GM19438 (cell line): ENCODE measurements at regions not wholly inside any gene's neighbourhood (a gene's known extent, or its start where the extent isn't known, plus 50 kb on each side); places are given as distances from the start of the nearest gene placed in this dataset.

ENCODE experiments used
- ATAC-seq: cut with Tn5 transposase; IDR thresholded peaks from one replicate; pipeline ENCODE4 v1.9.1; 2021; ENCODE audit warnings: low read depth; ENCODE audit not compliant: unreplicated experiment

DNA sequence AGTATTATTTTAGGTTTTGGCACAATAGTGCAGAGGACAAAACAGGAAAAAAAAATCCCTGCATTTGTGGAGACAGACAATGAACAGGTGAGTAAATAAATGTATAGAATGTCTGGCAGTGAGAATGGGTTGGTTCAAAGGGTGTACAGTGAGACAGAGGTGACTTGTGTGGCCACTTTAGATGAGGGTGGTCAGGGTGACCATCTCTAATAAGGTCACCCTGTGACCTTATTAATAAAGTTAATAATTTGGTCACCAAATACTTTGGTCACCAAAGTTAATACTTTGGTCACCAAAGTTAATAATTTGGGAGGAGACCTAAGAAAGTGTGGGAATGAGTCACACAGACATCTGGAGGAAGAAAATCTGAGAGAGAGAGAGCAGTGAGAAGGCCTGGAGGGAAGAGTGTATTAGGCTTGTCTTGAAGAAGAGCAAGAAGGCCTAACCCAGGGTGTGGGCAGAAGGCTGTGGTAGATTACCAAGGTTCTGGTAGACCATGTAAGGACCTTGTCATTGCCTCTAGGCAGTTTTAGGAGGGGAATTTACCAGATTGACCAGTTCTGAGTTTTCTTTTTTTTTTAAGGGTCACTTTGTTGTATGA is 1368.4 kb upstream of the CELF4 start:
- ATAC-seq: peak; percentile 74

DNA sequence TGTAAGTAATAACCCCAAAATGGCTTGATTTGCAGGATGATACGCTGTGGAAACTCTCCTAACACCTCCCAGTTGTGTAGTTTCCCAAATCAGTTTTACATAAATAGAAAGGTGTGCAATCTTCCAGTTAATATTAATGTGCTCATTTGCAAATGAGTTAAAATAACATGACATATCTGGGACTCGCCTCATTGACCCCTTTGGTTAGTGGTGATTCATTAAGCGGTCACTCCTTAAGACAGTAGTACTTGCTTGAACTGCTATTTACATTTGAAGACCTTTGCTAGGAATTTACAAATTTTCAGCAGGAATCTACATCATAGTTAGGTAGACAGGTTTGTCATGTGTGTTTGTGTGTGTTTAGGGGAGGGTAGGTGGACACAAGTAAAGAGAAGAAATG is 1367.7 kb upstream of the CELF4 start:
- ATAC-seq: no peak

DNA sequence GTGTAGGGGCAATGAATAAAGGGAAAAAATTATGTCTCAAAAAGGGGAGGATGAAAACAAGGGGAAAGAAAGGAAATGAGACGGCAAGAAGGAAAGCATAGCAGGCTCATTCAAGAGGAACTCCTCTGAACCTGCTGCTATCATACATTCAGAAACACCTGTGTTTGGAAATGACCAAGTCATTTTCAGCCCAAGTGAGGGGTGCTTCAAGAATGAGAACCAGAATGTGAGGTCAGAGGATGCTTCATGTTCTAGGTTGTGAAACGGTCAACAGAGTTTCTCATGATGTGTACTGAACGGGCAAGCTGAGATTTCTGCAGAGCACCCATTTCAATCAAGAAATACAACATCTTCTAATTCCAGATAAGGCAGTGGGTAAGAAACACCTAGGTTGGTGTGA is 1367.2 kb upstream of the CELF4 start:
- ATAC-seq: peak; percentile 48

DNA sequence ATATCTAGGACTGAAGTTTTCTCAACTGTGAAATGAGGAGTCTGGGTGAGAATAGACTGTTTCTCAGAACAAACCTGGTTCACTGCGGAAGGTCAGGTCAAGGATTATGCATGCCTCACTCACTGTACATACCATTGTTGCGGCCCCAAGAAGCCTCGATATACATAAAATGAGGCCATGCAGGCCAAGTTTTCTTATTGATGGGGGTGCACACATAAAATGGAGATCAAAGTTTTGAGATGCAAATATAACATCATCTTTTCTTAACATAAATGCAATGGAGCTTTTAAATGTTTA is 1366.1 kb upstream of the CELF4 start:
- no peak for ATAC-seq

DNA sequence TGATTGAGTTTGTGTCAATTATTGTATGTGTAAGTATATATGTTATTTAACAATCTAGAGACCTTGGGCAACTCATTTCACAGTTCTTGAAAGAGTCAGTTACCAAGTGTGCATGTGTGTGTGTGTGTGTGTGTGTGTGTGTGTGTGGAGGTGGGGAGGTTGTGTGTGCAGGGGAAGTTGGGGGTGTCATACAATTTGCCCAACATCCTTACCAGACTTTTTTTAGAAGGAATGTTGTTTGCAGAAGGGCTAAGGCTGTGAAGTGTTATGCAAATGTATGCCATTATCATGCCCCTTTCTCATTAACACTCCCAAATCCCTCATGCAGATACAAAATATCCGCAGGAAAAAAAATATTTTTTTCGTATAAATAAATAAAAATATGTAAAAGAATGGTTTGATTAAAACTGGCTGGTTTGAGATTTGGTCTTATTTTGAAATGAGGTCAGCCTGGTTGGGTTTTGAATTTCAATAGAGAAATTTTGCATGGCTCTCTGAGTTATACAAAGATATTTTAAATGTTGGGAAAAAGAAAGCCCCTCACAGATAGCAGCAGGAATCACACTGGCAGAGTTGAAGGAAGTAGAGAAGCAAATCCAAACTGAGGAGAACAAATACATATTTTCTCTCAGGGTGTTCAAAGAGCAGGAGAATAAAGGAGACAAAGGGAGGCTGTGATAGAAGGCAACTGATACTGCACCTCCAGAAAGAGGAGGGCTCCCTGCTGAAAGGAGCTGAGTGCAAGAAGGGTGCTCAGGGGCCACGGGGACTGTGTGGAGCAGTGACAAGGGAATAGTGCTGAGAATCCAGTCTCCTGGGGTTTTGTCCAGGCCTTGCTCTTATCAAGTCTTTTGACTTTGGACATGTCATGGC is 1365.5 kb upstream of the CELF4 start:
- ATAC-seq: no peak

DNA sequence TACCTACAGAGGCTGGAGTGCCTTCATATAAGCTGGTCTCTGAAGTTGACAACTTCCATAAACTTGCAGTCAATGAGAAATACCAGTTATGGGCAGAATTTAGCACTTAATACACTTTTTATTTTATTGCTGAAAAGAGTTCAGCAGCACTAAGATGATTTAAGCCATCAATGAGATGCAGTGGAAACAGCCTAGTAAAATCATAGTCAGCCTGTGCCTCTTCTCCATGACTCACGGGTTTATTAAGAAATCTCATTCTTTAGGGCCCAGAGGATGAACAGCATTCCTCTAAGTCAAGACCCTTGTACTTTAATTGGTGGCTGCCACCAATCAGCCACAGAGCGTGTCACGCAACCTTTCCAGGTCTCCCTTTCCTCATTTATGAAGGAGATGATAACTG is 1357.9 kb upstream of the CELF4 start:
- ATAC-seq: no peak

DNA sequence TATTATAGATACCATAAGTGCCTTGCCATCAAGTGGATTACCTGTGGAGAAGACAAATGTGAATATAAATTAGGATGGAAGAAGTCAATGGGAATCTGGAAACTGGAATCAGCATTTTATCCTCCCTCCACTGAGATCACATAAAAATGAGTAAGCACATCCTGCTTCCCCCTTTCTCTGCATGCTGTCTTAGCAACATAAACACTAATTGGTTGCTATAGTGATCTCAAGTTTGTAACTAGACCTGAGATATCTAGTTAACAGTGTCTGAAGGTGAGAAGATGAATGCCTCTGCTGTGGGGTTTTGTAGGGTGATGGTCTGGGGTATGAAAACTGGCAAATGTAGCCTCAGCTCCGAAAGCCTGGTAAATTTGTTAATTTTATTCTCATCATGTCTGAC is 1357.5 kb upstream of the CELF4 start:
- ATAC-seq: no peak

DNA sequence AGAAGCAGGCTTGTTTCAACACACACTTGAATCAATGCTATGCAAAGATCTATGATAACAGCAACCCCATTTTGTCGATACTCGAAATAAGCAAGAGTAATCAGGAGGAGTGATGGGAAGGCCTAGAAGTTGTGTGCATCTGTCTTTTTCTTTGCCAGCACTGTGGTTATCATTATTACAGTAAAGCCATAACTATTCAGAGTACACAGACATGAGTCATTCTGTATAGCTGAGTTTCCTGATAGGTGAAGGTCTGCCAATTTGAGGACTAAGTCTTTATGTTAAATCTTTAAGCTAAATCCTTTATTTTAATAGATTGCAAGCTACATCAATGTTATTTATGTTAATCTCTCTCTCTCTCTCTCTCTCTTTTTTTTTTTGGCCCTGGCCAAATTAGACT is 1344.4 kb upstream of the CELF4 start:
- no peak for ATAC-seq

DNA sequence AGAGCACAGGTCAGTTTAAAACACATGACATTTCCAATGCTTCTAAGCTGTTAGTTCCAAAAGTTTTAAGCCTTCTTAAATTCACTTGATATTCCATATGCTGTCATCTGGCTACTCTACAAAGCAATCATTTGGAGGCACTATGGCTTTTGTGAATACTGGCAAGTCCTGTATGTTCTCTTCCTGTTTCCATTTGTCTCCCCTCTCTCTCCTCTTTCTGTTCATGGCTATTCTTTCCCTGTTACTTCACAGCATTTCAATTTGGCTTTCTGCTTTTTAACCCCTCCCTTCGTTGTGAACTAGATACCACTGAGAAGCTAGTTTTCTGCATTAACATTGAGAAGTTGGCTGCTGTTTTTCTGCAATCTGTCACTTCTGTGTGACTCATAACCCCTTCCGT is 1337.2 kb upstream of the CELF4 start:
- no peak for ATAC-seq

DNA sequence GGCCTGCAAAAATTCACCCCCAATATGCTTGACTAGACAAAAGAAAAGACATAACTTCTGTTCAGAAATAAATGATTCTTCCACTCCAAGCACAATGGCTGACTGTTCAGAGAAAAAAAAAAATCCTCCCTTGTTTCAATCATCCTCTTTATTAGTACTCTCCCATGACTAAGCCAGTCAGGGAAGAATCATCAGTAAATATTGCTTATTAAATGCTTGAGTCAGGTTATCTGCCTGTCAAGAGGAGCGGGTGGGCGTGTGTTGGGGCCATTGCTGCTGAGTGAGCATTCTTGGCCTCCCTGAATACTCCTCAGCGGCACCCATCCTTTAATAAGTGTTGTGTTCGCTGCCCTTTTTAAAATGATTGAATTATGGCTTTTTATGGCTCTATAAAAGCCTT is 1334.8 kb upstream of the CELF4 start:
- no peak for ATAC-seq

DNA sequence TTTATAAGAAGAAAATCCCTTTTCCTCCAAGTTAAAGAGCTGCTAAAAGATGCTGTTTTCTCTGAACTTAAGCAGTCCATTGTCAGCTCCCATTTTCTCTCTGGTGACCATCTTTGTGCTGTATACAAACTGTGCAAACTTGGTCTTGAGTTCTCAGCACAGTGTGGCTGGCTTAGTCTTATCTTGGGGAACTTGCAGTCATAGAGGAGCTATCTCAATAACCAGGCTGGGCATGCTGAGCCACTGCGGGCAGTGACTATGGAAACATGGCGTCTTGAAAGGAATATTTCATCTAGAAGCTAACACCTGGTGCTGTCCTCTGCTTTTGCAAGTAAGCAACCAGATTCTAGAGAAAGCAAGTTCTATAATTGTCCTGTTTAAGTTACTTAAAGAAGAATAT is 1334.4 kb upstream of the CELF4 start:
- no peak for ATAC-seq

DNA sequence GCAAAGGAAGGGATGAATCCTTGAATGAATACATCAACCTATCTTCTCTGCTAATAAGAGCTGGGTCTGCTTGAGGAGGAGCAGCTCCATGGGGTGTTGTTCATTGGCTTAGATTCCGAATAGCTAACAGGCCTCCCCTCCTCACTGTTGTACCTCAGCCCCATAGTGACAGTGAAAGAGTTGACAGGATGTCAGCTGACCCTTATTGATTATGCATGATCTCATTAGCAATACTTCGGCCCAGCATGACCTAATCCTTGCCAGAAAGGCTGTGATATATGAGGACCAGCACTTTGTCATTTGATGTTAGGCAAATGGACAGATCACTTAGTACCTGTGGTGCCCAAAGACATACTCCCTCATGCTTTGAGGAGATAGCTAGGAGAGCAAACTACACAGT is 1333.7 kb upstream of the CELF4 start:
- ATAC-seq: no peak

DNA sequence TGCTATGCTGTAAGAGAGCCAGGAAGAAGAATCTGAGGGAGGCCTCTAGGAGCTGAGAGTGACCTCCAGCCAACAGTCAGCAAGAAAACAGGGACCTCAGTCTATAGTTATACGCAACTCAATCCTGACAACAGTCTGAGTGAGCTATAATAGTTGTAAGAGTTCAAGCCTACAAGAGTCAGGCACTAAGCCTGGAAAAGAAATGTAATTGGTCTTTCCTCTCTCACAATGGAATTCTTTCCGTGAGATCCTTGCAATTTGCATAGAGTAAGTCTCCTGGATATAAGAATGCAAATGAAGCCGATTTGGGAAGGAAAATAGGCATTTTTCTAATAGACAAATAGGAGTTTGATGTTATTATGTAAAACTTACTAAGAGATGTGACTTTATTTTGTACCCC is 1332.6 kb upstream of the CELF4 start:
- ATAC-seq: no peak

DNA sequence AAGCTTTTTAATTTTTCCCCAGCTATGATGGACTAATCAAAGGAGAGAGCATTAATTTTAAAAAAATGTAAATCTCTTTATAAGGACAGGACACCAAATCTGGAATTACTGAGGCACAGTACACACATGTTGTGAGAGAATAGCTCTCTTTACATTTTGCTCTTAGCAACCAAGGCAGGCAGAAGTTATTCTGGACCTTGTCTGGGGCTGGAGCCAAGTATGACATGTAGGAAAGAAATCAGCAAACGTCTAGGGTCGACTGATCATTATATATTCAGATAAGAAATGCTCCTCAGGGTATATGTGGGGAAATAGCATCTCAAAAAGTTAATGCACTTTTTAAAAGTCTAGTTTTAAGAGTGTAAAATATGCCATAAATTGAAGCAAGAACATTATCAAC is 1330.0 kb upstream of the CELF4 start:
- ATAC-seq: no peak

DNA sequence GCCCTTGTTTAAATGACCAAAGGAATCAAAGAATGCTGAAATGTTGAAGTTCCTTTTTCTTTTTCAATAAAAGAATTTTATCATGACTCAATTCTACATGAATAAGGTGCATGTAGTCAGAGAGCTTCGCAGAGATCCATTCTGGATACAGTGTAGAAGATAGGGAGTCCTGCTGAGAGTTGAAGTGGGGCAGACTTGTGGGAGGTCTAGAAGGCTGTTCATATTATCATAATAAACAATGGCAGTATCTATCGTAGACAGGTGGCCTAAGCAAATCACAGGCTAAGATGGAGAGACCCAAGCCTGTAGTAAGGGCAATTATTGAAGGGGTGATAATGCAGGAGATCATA is 1322.0 kb upstream of the CELF4 start:
- ATAC-seq: no peak

DNA sequence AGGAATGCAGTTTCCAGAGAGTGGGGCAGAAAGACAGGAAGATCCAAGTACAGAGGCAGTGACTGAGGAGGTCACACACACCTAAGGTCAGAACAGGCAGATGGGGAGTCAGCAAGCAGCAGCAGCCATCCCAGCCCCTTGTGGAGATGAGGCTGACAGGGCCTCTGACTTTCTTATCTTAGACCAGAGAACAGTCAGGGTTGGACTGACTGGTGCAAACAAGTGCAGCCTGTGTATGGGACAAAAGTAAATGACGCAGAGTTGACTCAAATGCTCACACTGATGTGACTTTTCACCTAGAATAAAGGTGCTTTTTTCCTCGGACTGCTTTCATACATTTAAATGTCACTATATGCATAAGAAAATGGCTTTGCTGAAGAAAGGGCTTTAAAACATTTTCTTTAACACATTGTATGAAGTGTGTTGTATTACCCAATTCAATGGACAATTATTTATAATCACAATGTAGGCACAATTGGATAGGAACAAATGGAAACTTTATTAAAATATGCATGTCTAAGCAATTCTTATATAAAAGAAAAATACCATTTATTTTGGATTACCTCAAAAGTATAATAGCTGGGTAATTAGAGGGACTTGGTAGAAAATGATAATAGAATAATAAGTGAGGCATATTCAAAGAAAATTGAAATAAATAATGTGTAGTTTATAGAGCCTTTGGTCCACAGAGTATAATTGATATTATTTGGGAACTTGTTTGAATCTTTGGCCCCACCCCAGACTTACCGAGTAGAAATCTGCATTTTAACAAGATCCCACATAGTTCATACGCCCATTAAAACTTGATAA is 1321.5 kb upstream of the CELF4 start:
- ATAC-seq: no peak

DNA sequence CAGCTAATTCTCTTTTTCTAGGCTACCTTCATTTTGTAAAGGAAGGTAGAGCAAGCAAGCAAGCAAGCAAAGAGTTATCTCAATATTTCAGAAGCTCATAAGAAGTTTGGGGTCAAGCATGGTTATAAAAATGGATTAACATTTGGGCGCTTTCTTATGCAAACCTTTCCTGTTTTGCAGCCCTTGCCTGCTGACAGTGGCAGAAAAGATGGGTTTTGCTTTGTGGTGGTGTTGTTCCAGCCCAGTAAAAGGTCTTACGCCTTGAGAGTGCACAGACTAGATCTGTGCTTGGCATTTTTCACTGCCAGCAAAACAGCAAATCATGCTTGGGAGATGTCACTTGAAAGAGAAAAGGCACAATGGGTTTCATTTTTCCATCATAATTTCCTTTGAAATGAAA is 1320.6 kb upstream of the CELF4 start:
- ATAC-seq: no peak

DNA sequence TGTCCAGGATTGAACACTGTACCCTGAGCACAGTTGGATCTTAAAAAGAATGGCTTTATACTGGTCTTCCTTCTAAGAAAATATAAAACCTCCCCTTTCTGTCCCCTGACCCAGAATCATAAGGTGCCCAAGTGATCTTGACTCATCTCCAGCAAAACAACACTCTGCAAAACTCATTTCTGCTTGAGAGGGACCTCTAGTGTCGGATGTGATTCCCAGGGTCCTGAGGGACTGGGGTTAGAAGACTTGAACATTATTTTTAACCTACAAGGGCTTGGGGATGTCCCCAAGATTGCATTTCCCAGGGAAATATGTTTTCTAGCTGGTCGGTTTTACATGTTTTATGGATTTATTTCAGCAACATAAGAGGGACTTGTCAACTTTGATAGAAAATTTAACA is 1318.5 kb upstream of the CELF4 start:
- ATAC-seq: no peak

DNA sequence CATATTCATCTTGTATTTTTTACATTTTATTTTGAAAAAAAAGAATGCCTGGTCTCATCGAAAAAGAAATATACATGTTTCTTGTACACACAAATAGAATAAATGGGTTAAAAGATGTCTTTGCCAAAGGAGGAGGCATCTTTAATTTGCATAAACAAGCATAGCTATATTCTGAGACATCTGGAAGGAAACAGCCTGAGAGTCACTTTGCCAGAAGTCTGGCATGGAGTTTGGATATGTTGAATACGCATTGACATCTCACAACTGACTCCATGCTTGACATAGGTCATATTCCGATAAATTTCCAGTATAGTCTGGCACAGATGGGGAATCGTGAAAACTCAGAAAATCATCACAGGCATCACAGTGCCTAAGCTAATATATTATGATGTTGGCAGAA is 1317.5 kb upstream of the CELF4 start:
- no peak for ATAC-seq

DNA sequence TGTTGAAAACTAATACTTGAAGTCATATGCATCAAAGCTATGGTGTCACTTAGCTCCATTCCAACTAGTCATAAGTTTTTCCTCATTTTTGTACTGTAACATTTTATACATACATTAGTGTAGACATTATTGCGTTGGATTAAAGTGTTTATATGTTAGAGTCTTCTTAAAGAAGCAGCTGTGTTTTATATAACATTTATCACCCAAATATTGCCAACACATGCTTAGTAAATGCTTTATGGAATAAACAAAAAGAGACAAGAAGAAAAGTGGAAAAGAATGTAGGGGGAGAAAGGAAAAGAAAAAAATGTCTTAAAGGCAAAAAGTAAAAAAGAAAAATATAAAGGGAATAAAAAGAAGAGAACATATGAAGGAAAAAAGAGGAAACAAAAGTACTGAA is 1314.3 kb upstream of the CELF4 start:
- no peak for ATAC-seq

DNA sequence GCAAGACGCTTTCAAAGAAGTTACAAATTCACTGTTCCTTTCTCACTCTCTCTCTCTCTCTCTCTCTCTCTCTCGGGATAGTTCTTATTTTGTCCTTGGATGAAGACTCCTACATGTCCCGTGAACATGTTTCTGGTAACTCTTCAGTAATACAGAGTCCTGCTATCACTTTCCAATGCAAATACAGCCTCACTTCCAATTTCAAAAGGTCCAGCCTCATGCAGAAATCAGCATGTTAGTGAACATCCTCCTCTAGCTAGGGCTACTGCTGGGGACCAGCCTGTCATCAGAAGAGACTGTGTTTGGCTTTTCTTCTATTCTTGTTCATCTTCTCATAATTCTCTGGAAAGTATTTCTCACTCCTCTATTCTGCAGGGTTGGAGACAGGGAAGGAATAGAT is 1306.7 kb upstream of the CELF4 start:
- no peak for ATAC-seq

DNA sequence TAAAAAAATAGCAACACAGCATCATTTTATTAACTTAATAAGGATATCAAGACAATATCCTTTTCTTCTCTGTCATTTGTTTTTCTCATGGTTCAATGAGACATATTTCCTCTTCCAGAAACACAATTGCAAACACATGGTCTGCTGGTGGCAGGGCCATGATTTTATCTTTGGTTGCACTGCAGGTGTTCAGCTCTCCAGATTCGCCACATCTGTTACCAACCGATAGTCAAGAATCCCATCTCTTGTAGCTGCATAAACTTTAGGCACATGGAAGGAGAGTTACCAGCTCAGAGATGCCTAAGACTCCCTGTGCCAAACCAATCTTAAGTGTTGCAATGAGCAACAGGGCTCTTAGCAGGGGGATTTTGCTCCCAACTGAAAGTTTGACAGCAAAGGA is 1303.2 kb upstream of the CELF4 start:
- no peak for ATAC-seq
